HG02973 (cell line): ENCODE measurements at regions not wholly inside any gene's neighbourhood (a gene's known extent, or its start where the extent isn't known, plus 50 kb on each side); places are given as distances from the start of the nearest gene placed in this dataset.
"Not testable (repeated sequence)": the region's sequence is repeated elsewhere in the genome, so short reads cannot be mapped to it uniquely, and the experiment has no call there.

ENCODE experiments used
- ATAC-seq: cut with Tn5 transposase; IDR thresholded peaks from one replicate; pipeline ENCODE4 v1.9.1; 2021; ENCODE audit warnings: moderate library complexity; ENCODE audit not compliant: unreplicated experiment

GRCh38 chr10:9901971-9902370 lies 1115.7 kb upstream of the CELF2 start:
- ATAC-seq, result no peak

- no peak for ATAC-seq
Observed at GRCh38 chr10:9910446-9910845, 1107.2 kb upstream of the CELF2 start.

GRCh38 chr10:9911488-9911887 lies 1106.2 kb upstream of the CELF2 start:
- ATAC-seq, result no peak

GRCh38 chr10:9913876-9914514 lies 1103.7 kb upstream of the CELF2 start:
- no peak for ATAC-seq

GRCh38 chr10:9921544-9921943 lies 1096.1 kb upstream of the CELF2 start:
- ATAC-seq, result no peak

- no peak for ATAC-seq
Observed at GRCh38 chr10:9922126-9922870, 1095.4 kb upstream of the CELF2 start.

- ATAC-seq, result no peak
Observed at GRCh38 chr10:9926003-9926402, 1091.7 kb upstream of the CELF2 start.

GRCh38 chr10:9926881-9927280 lies 1090.8 kb upstream of the CELF2 start:
- ATAC-seq, result no peak

GRCh38 chr10:9939716-9940115 lies 1078.0 kb upstream of the CELF2 start:
- ATAC-seq, result no peak

GRCh38 chr10:9944690-9945089 lies 1073.0 kb upstream of the CELF2 start:
- no peak for ATAC-seq

GRCh38 chr10:9950070-9950469 lies 1067.6 kb upstream of the CELF2 start:
- no peak for ATAC-seq

GRCh38 chr10:9951481-9952257 lies 1066.0 kb upstream of the CELF2 start:
- no peak for ATAC-seq

- ATAC-seq, result no peak
Observed at GRCh38 chr10:9957351-9957750, 1060.3 kb upstream of the CELF2 start.

GRCh38 chr10:9957876-9958275 lies 1059.8 kb upstream of the CELF2 start:
- not testable (repeated sequence) for ATAC-seq

GRCh38 chr10:9965341-9965740 lies 1052.3 kb upstream of the CELF2 start:
- ATAC-seq, result no peak

- no peak for ATAC-seq
Observed at GRCh38 chr10:9986786-9987185, 1030.9 kb upstream of the CELF2 start.

- ATAC-seq, result no peak
Observed at GRCh38 chr10:9987197-9987596, 1030.5 kb upstream of the CELF2 start.

GRCh38 chr10:9992661-9993060 lies 1025.0 kb upstream of the CELF2 start:
- no peak for ATAC-seq

- ATAC-seq, result no peak
Observed at GRCh38 chr10:9994131-9994530, 1023.5 kb upstream of the CELF2 start.

GRCh38 chr10:9999627-10000026 lies 1018.0 kb upstream of the CELF2 start:
- no peak for ATAC-seq

- ATAC-seq, result no peak
Observed at GRCh38 chr10:10007957-10008356, 1009.7 kb upstream of the CELF2 start.

GRCh38 chr10:10010397-10010796 lies 1007.3 kb upstream of the CELF2 start:
- no peak for ATAC-seq
